ENCODE measurements at regions not wholly inside any gene's neighbourhood (a gene's known extent, or its start where the extent isn't known, plus 50 kb on each side); places are given as distances from the start of the nearest gene placed in this dataset.
"Not testable (repeated sequence)": the region's sequence is repeated elsewhere in the genome, so short reads cannot be mapped to it uniquely, and the experiment has no call there.

- BruUV-seq (replicated peaks); H3K36me3 ChIP-seq (ENCODE audit: control insufficient read depth, insufficient read depth, low read length); in situ Hi-C loops (cut with MboI); H3K4me2 ChIP-seq (ENCODE audit: insufficient read depth, low read length); H3K27me3 ChIP-seq (ENCODE audit: control insufficient read depth in 2 of 2, insufficient read depth in 2 of 2, low read length in 2 of 2); CTCF ChIA-PET (ENCODE audit: low intra/inter-chr PET ratio); H2AFZ ChIP-seq (ENCODE audit: low read depth, low read length); H4K20me1 ChIP-seq (replicated peaks; ENCODE audit: control insufficient read depth, insufficient read depth, low read length); POLR2A ChIA-PET; intact Hi-C loops (cut with micrococcal nuclease); H3K9me3 ChIP-seq (replicated peaks; ENCODE audit: control insufficient read depth, insufficient read depth, low read depth, low read length); ATAC-seq; H3K27ac ChIP-seq (ENCODE audit: extremely low read depth, low read depth, low read length); H3K4me1 ChIP-seq (replicated peaks in 1 of 2; ENCODE audit: control insufficient read depth in 2 of 2, insufficient read depth in 2 of 2, low read length in 2 of 2); H3K4me3 ChIP-seq; DNase-seq (ENCODE audit: extremely low read depth in 1 of 4, low spot score in 3 of 4); H3K9ac ChIP-seq (ENCODE audit: insufficient read depth in 1 of 2, low read depth in 2 of 2, low read length in 2 of 2); FAIRE-seq; H3K79me2 ChIP-seq (ENCODE audit: control insufficient read depth, insufficient read depth, low read length); H3K9me1 ChIP-seq (ENCODE audit: control insufficient read depth, insufficient read depth, low read length): not testable (repeated sequence)
- peak in 1 of 2 experiments; percentile 10; a peak in 1 of 4 replicates for TF ChIP-seq RAD21 (CRISPR knock-in tag; conservative IDR thresholded peaks at IDR 0.05 in 1 of 2, IDR thresholded peaks at IDR 0.05 in 1 of 2)
- TF ChIP-seq, protein P1, sequence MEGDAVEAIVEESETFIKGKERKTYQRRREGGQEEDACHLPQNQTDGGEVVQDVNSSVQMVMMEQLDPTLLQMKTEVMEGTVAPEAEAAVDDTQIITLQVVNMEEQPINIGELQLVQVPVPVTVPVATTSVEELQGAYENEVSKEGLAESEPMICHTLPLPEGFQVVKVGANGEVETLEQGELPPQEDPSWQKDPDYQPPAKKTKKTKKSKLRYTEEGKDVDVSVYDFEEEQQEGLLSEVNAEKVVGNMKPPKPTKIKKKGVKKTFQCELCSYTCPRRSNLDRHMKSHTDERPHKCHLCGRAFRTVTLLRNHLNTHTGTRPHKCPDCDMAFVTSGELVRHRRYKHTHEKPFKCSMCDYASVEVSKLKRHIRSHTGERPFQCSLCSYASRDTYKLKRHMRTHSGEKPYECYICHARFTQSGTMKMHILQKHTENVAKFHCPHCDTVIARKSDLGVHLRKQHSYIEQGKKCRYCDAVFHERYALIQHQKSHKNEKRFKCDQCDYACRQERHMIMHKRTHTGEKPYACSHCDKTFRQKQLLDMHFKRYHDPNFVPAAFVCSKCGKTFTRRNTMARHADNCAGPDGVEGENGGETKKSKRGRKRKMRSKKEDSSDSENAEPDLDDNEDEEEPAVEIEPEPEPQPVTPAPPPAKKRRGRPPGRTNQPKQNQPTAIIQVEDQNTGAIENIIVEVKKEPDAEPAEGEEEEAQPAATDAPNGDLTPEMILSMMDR (IDR thresholded peaks at IDR 0.05 in 2 of 3, conservative IDR thresholded peaks at IDR 0.05 in 1 of 3; ENCODE audit: insufficient read depth in 2 of 3, low read depth in 1 of 3, low read length in 3 of 3): peak; percentile 12 to 61 (median 24); a peak in 3 of 6 replicates
- 47% methylated on average over 9 of the region's 10 CpGs for WGBS (ENCODE audit: insufficient coverage, low coverage, missing lambda C conversion rate)
Observed at GRCh38 chr2:131633827-131634695, 106.4 kb downstream of the CCDC74A start.

Measured in K562 (cell line).